K562 (cell line): ENCODE measurements at regions not wholly inside any gene's neighbourhood (a gene's known extent, or its start where the extent isn't known, plus 50 kb on each side); places are given as distances from the start of the nearest gene placed in this dataset.
A peak's percentile ranks its signal among the peaks of the same experiment; 100 is the strongest.

Source experiments
- CBFB ChIP-seq: sonication (generic); formaldehyde crosslinking; IDR thresholded peaks from 2 replicates; pipeline ENCODE4 v1.4.0; 2020; ENCODE audit warnings: mild to moderate bottlenecking, missing genetic modification reagents
- CTCF ChIP-seq, 3 experiments: IDR thresholded peaks in 2 of 3; conservative IDR thresholded peaks in 1 of 3; 2 replicates each; pipeline ENCODE4 v1.5.1; 2011 to 2012; ENCODE audit warnings: low read length in 3 of 3, mild to moderate bottlenecking in 3 of 3, control low read depth in 2 of 3, improper control_type of control experiment in 1 of 3, inconsistent platforms in 1 of 3, low read depth in 1 of 3, mixed read lengths in 1 of 3, moderate library complexity in 1 of 3; ENCODE audit not compliant: insufficient read depth in 2 of 3
- ESRRA ChIP-seq: fragments of 450-650 bp; IDR thresholded peaks from 2 replicates; pipeline ENCODE4 v1.6.1; 2014; ENCODE audit warnings: low read depth, mild to moderate bottlenecking, moderate library complexity, borderline replicate concordance
- FIP1L1 ChIP-seq: fragments of 200-400 bp; formaldehyde crosslinking; IDR thresholded peaks from 2 replicates; pipeline ENCODE4 v1.6.1; 2018; ENCODE audit warnings: mild to moderate bottlenecking, low read depth, low read length; ENCODE audit not compliant: poor library complexity, severe bottlenecking
- PRDM10 ChIP-seq: fragments of 450-650 bp; IDR thresholded peaks from 2 replicates; pipeline ENCODE4 v1.6.1; 2018; ENCODE audit not compliant: partially characterized antibody
- SIN3A ChIP-seq, 2 experiments: fragments of 150-350 bp in 1 of 2; IDR thresholded peaks; 2 replicates each; pipeline ENCODE4 v1.6.1; 2011 to 2016; ENCODE audit warnings: borderline replicate concordance in 2 of 2, low read depth in 2 of 2, low read length in 2 of 2, mild to moderate bottlenecking in 2 of 2, moderate library complexity in 2 of 2; ENCODE audit not compliant: control insufficient read depth in 1 of 2
- ZNF57 ChIP-seq: fragments of 450-650 bp; formaldehyde crosslinking; IDR thresholded peaks from 2 replicates; pipeline ENCODE4 v1.4.0; 2020; ENCODE audit warnings: mild to moderate bottlenecking, moderate library complexity

- TF ChIP-seq CTCF (IDR thresholded peaks at IDR 0.05 in 2 of 3, conservative IDR thresholded peaks at IDR 0.05 in 1 of 3; ENCODE audit: insufficient read depth in 2 of 3, low read depth in 1 of 3, low read length in 3 of 3) (no peak), FIP1L1 (no peak), ZNF57 (CRISPR knock-in tag) (no peak), CBFB (no peak), ESRRA (no peak), SIN3A (IDR thresholded peaks at IDR 0.05; ENCODE audit: borderline replicate concordance in 2 of 2, control insufficient read depth in 1 of 2, low read depth in 2 of 2, low read length in 2 of 2) (no peak), PRDM10 (peak; percentile 75)
Measured at GRCh38 chr12:58087423-58088127, 146.2 kb downstream of the ATP23 start.
